ENCODE measurements at regions not wholly inside any gene's neighbourhood (a gene's known extent, or its start where the extent isn't known, plus 50 kb on each side); places are given as distances from the start of the nearest gene placed in this dataset.

DNA sequence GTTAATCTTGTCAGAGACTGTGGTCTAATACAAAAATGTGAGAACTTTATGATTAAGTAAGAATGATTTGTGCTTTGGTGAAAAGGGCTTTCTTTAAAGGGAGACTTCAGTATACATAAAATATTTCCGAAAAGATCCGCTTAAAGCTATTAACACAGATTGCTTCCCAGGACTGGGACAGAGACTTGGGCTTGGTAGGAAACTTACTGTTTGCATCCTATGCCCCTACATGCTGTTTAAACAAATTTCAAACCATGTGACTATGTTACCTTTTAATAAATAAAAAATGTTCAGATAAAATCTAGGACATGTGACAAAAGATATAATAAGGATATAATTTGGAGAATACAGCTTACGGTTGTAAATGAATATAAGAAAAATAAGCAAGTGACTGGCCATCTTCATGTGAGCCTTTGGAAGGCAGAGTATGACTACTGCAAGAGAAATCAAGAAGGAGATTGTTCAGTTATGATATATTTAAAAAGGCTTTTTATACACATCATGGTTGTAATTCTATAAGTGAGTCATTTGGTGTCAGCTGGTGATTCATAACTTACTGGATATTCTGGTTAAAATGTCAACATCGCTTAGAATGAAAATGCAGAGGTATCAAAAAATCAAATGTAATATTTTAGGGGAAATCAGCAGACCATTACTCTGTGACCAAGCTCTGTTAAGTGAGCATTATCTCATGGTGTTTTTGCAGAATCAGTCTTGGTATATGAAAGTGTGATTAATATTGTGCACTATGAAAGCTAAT is 234.7 kb upstream of the E2F7 start:
- Histone ChIP-seq H3K36me3 (ENCODE audit: insufficient read depth in 1 of 2, low read depth in 1 of 2) (no peaks in the 10 kb centered on the region), H3K9me3 (no peaks in the 10 kb centered on the region), H3K27me3 (ENCODE audit: insufficient read depth in 3 of 3, low read length in 2 of 3) (no peaks in the 10 kb centered on the region), H3K27ac (no peak overlapping the region), H3K4me1 (no peaks in the 10 kb centered on the region), H3K4me3 (no peak overlapping the region)
- 71 to 78% (median 75%) methylated on average over 4 of the region's 4 CpGs for WGBS, 3 donors
- ATAC-seq (no peak), DNase-seq (no peak)
- intact Hi-C loops (cut with DNase I): no loop called here
- TF ChIP-seq CTCF (IDR thresholded peaks at IDR 0.05): no peak

GRCh38 chr12:77299001-77299400 is 233.6 kb upstream of the E2F7 start:
- TF ChIP-seq CTCF (IDR thresholded peaks at IDR 0.05): no peak
- intact Hi-C loops (cut with DNase I): no loop called here
- H3K27ac ChIP-seq: no peak overlapping the region
- H3K9me3 ChIP-seq: no peaks in the 10 kb centered on the region
- no peak overlapping the region for H3K4me3 ChIP-seq
- ATAC-seq (no peak), DNase-seq (no peak)
- H3K4me1 ChIP-seq: no peaks in the 10 kb centered on the region
- no peaks in the 10 kb centered on the region for H3K27me3 ChIP-seq (ENCODE audit: insufficient read depth in 3 of 3, low read length in 2 of 3)
- H3K36me3 ChIP-seq (ENCODE audit: insufficient read depth in 1 of 2, low read depth in 1 of 2): no peaks in the 10 kb centered on the region
- WGBS, 3 donors: 69 to 79% (median 74%) methylated on average over 3 of the region's 3 CpGs

DNA sequence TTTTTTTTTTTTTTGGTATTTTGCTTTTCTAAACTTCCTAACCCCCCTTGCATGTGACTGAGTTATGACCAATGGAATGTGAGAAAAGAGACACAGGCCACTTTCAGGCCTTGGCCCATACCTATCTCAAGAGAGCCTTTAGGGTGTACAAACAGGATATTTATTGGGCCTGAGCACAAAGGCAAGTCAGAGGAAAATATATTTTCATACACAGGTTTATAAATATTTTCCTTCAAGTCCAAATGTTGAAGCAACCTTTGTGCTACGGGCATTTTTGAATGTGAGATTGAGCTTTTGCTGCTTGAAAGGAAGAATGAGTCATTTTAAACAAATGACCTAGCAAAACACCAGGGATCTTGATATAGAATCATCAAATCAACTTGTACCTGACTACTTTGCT is 228.6 kb upstream of the E2F7 start:
- no peak for TF ChIP-seq CTCF (IDR thresholded peaks at IDR 0.05)
- Histone ChIP-seq H3K4me1 (no peaks in the 10 kb centered on the region), H3K4me3 (no peak overlapping the region), H3K9me3 (no peaks in the 10 kb centered on the region), H3K27ac (no peak overlapping the region), H3K36me3 (ENCODE audit: insufficient read depth in 1 of 2, low read depth in 1 of 2) (no peaks in the 10 kb centered on the region), H3K27me3 (ENCODE audit: insufficient read depth in 3 of 3, low read length in 2 of 3) (no peaks in the 10 kb centered on the region)
- intact Hi-C loops (cut with DNase I): no loop called here
- DNase-seq: no peak
- ATAC-seq: no peak
- 77 to 86% (median 82%) methylated on average over 1 of the region's 1 CpG for WGBS, 3 donors

GRCh38 chr12:77274926-77275325 is 209.6 kb upstream of the E2F7 start:
- Histone ChIP-seq H3K4me1 (no peaks in the 10 kb centered on the region), H3K36me3 (ENCODE audit: insufficient read depth in 1 of 2, low read depth in 1 of 2) (no peaks in the 10 kb centered on the region), H3K9me3 (no peaks in the 10 kb centered on the region), H3K27me3 (ENCODE audit: insufficient read depth in 3 of 3, low read length in 2 of 3) (no peaks in the 10 kb centered on the region), H3K4me3 (no peak overlapping the region), H3K27ac (no peak overlapping the region)
- ATAC-seq (no peak), DNase-seq (no peak)
- no peak for TF ChIP-seq CTCF (IDR thresholded peaks at IDR 0.05)
- WGBS, 3 donors: 50 to 75% (median 67%) methylated on average over 1 of the region's 1 CpG
- intact Hi-C loops (cut with DNase I): no loop called here

DNA sequence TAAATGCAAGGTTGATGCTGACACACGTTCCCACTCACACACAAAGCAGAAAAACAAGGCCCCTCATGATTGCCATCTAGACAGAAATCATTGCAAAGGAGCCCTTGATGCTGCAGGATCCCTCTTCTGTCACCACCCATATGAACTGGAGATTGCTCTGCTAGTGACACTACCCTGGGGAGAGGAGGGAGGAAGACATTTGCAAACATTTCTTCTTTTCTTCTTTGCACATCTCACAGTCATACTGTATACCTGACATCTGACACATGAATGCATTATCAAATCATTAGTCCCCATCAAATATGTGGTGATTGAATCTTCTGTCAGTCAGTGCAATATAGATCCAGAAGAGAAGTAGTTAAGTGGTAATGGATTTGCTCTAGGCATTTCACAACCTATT is 208.5 kb upstream of the E2F7 start:
- 48 to 64% (median 52%) methylated on average over 1 of the region's 1 CpG for WGBS, 3 donors
- no peaks in the 10 kb centered on the region for H3K36me3 ChIP-seq (ENCODE audit: insufficient read depth in 1 of 2, low read depth in 1 of 2)
- no peaks in the 10 kb centered on the region for H3K27me3 ChIP-seq (ENCODE audit: insufficient read depth in 3 of 3, low read length in 2 of 3)
- no peak for TF ChIP-seq CTCF (IDR thresholded peaks at IDR 0.05)
- no peak for ATAC-seq
- H3K4me1 ChIP-seq: no peaks in the 10 kb centered on the region
- H3K9me3 ChIP-seq: no peaks in the 10 kb centered on the region
- intact Hi-C loops (cut with DNase I): no loop called here
- H3K4me3 ChIP-seq: no peak overlapping the region
- no peak overlapping the region for H3K27ac ChIP-seq
- no peak for DNase-seq

Measured in psoas muscle (tissue), 7 donors.